8988T (cell line): ENCODE measurements at regions not wholly inside any gene's neighbourhood (a gene's known extent, or its start where the extent isn't known, plus 50 kb on each side); places are given as distances from the start of the nearest gene placed in this dataset.
A peak's percentile ranks its signal among the peaks of the same experiment; 100 is the strongest.

Source experiments
- DNase-seq: peaks from one replicate; pipeline ENCODE4 v3.0.0; 2011

GRCh38 chr11:116503216-116504160 is 269.3 kb downstream of the BUD13 start:
- no peak for DNase-seq

- no peak for DNase-seq
Measured at GRCh38 chr11:116502641-116503061, 270.1 kb downstream of the BUD13 start.

- no peak for DNase-seq
Measured at GRCh38 chr11:116501728-116502127, 271.1 kb downstream of the BUD13 start.

- no peak for DNase-seq
Measured at GRCh38 chr11:116500947-116501602, 271.7 kb downstream of the BUD13 start.

- no peak for DNase-seq
Measured at GRCh38 chr11:116500026-116500946, 272.5 kb downstream of the BUD13 start.

- DNase-seq = peak; percentile 93
Measured at GRCh38 chr11:116499396-116500003, 273.3 kb downstream of the BUD13 start.

GRCh38 chr11:116498161-116498560 is 274.6 kb downstream of the BUD13 start:
- DNase-seq = no peak

- no peak for DNase-seq
Measured at GRCh38 chr11:116492600-116492999, 280.2 kb downstream of the BUD13 start.

- DNase-seq = no peak
Measured at GRCh38 chr11:116488836-116489389, 283.9 kb downstream of the BUD13 start.

- DNase-seq = no peak
Measured at GRCh38 chr11:116485425-116485824, 287.4 kb downstream of the BUD13 start.

- DNase-seq = no peak
Measured at GRCh38 chr11:116482716-116483115, 290.1 kb downstream of the BUD13 start.

- no peak for DNase-seq
Measured at GRCh38 chr11:116481126-116481675, 291.6 kb downstream of the BUD13 start.

GRCh38 chr11:116478669-116479668 is 293.8 kb downstream of the BUD13 start:
- no peak for DNase-seq

- DNase-seq = no peak
Measured at GRCh38 chr11:116478205-116478604, 294.6 kb downstream of the BUD13 start.

GRCh38 chr11:116473790-116474346 is 298.9 kb downstream of the BUD13 start:
- no peak for DNase-seq

GRCh38 chr11:116473206-116473769 is 299.5 kb downstream of the BUD13 start:
- no peak for DNase-seq

GRCh38 chr11:116472651-116473050 is 300.1 kb downstream of the BUD13 start:
- no peak for DNase-seq

GRCh38 chr11:116471608-116472256 is 301.1 kb downstream of the BUD13 start:
- no peak for DNase-seq

GRCh38 chr11:116468699-116469098 is 304.1 kb downstream of the BUD13 start:
- DNase-seq = no peak
